ENCODE measurements at regions not wholly inside any gene's neighbourhood (a gene's known extent, or its start where the extent isn't known, plus 50 kb on each side); places are given as distances from the start of the nearest gene placed in this dataset.

- no peak for TF ChIP-seq CTCF (conservative IDR thresholded peaks at IDR 0.05; ENCODE audit: low read depth in 2 of 2)
- no peak for TF ChIP-seq REST (IDR thresholded peaks at IDR 0.05; ENCODE audit: unreplicated experiment)
- TF ChIP-seq EZH2 (IDR thresholded peaks at IDR 0.05; ENCODE audit: low read depth, unreplicated experiment), result no peak
- no peak for TF ChIP-seq ETS1 (IDR thresholded peaks at IDR 0.05)
- no peak for TF ChIP-seq ZNF114 (CRISPR knock-in tag; IDR thresholded peaks at IDR 0.05)
- TF ChIP-seq CREB1 (CRISPR knock-in tag; IDR thresholded peaks at IDR 0.05; ENCODE audit: low read depth), result no peak
- no peak for TF ChIP-seq ZNF462 (CRISPR knock-in tag; IDR thresholded peaks at IDR 0.05)
- TF ChIP-seq POLR2AphosphoS5 (IDR thresholded peaks at IDR 0.05; ENCODE audit: low read depth), result no peak
- TF ChIP-seq EZH2phosphoT487 (IDR thresholded peaks at IDR 0.05; ENCODE audit: unreplicated experiment), result no peak
- TF ChIP-seq STAT1 (IDR thresholded peaks at IDR 0.05; ENCODE audit: unreplicated experiment), result no peak
- TF ChIP-seq NANOG (IDR thresholded peaks at IDR 0.05; ENCODE audit: borderline replicate concordance), result no peak
These were observed 132.9 kb upstream of the THBS2 start for GRCh38 chr6:169386411-169387057.

Data from GM23338 (cell line).